ENCODE measurements at regions not wholly inside any gene's neighbourhood (a gene's known extent, or its start where the extent isn't known, plus 50 kb on each side); places are given as distances from the start of the nearest gene placed in this dataset.
"Not testable (repeated sequence)": the region's sequence is repeated elsewhere in the genome, so short reads cannot be mapped to it uniquely, and the experiment has no call there.

DNA sequence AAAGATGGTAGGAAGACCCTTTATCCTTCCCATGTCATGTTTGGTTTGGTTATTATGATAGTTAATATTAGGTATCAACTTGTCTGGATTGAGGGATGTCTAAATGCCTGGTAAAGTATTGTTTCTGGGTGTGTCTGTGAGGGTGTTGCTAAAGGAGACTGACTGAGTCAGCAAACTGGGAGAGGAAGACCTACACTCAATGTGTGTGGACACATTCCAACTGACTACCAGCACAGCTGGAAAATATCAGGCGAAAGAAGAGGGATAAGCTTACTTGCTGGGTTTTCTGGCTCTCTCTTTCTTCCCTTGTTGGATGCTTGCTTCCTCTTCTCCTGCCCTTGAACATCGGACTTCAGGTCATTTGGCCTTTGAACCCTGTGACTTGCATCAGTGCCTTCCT, 1227.6 kb upstream of the EPHA6 start:
- Histone ChIP-seq H3K4me1 (ENCODE audit: control insufficient read depth, insufficient read depth, low read length) (no peaks in the 10 kb centered on the region), H3K9me3 (replicated peaks; ENCODE audit: control insufficient read depth, low read depth, low read length) (peaks cover 2% of the 10 kb centered on the region), H3K36me3 (ENCODE audit: control insufficient read depth, insufficient read depth, low read length) (no peaks in the 10 kb centered on the region), H3K4me3 (ENCODE audit: low read length) (no peak overlapping the region), H3K27me3 (ENCODE audit: control insufficient read depth, insufficient read depth, low read length) (no peaks in the 10 kb centered on the region), H3K27ac (ENCODE audit: low read length) (no peak overlapping the region)
- WGBS (ENCODE audit: insufficient coverage): 46% methylated on average over 2 of the region's 2 CpGs
- DNase-seq: peak; percentile 9

DNA sequence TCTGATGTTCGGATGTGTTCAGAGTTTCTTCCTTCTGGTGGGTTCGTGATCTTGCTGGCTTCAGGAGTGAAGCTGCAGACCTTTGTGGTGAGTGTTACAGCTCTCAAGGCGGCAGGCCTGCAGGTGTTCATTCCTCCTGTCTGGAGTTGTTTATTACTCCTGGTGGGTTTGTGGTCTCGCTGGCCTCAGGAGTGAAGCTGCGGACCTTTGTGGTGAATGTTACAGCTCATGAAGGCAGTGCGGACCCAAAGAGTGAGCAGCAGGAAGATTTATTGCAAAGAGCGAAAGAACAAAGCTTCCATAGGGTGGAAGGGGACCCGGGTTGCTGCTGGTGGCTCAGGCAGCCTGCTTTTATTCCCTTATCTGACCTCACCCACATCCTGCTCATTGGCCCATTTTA, 1226.8 kb upstream of the EPHA6 start:
- not testable (repeated sequence) for H3K27ac ChIP-seq (ENCODE audit: low read length); H3K36me3 ChIP-seq (ENCODE audit: control insufficient read depth, insufficient read depth, low read length); H3K27me3 ChIP-seq (ENCODE audit: control insufficient read depth, insufficient read depth, low read length); DNase-seq; H3K4me1 ChIP-seq (ENCODE audit: control insufficient read depth, insufficient read depth, low read length); H3K9me3 ChIP-seq (replicated peaks; ENCODE audit: control insufficient read depth, low read depth, low read length); H3K4me3 ChIP-seq (ENCODE audit: low read length)
- 59% methylated on average over 3 of the region's 8 CpGs for WGBS (ENCODE audit: insufficient coverage)

DNA sequence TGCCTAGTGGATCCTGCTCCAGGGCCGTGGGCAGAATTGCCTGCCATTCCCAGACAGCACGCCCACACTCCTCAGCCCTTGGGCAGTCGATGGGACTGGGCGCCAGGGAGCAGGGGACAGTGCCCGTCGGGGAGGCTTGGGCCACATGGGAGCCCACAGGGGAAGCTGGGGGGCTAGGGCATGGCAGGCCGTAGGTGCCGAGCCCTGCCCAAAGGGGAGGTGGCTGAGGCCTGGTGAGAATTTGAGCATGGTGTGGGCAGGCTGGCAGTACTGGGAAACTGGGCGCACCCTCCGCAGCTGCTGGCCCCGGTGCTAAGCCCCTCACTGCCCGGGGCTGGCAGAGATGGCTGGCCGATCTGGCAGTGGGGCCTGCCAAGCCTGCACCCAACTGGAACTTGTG, 1225.9 kb upstream of the EPHA6 start:
- Histone ChIP-seq H3K27ac (ENCODE audit: low read length) (no peak overlapping the region), H3K9me3 (replicated peaks; ENCODE audit: control insufficient read depth, low read depth, low read length) (peaks cover 4% of the 10 kb centered on the region)
- 88% methylated on average over 13 of the region's 13 CpGs for WGBS (ENCODE audit: insufficient coverage)

DNA sequence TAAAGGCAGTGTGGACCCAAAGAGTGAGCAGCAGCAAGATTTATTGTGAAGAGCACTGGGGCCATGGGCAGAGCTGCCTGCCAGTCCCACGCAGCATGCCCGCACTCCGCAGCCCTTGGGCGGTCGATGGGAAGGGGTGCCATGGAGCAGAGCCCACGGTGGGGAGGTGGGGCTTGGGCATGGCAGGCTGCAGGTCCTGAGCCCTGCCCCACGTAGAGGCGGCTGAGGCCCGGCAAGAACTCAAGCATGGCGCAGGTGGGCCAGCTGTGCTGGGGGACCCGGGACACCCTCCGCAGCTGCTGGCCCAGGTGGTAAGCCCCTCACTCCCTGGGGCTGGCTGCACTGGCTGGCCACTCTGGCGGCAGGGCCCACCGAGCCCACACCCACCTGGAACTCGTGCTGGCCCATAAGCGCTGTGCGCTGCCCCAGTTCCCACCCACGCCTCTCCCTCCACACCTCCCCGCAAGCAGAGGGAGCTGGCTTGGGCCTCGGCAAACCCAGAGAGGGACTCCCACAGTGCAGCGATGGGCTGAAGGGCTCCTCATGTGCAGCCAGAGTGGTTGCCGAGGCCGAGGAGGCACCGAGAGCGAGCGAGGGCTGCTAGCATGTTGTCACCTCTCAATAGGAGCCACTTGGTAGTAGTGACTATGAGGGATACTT, 1218.8 kb upstream of the EPHA6 start:
- Histone ChIP-seq H3K27me3 (ENCODE audit: control insufficient read depth, insufficient read depth, low read length) (no peaks in the 10 kb centered on the region), H3K4me3 (ENCODE audit: low read length) (no peak overlapping the region), H3K27ac (ENCODE audit: low read length) (no peak overlapping the region), H3K36me3 (ENCODE audit: control insufficient read depth, insufficient read depth, low read length) (no peaks in the 10 kb centered on the region), H3K9me3 (replicated peaks; ENCODE audit: control insufficient read depth, low read depth, low read length) (peaks cover 10% of the 10 kb centered on the region), H3K4me1 (ENCODE audit: control insufficient read depth, insufficient read depth, low read length) (no peaks in the 10 kb centered on the region)
- WGBS (ENCODE audit: insufficient coverage): 88% methylated on average over 18 of the region's 26 CpGs
- DNase-seq: no peak

More for the DNA sequence above, 1225.9 kb upstream of the EPHA6 start:
- no peaks in the 10 kb centered on the region for H3K27me3 ChIP-seq (ENCODE audit: control insufficient read depth, insufficient read depth, low read length)
- no peak for DNase-seq
- no peaks in the 10 kb centered on the region for H3K36me3 ChIP-seq (ENCODE audit: control insufficient read depth, insufficient read depth, low read length)
- H3K4me3 ChIP-seq (ENCODE audit: low read length): no peak overlapping the region
- no peaks in the 10 kb centered on the region for H3K4me1 ChIP-seq (ENCODE audit: control insufficient read depth, insufficient read depth, low read length)

DNA sequence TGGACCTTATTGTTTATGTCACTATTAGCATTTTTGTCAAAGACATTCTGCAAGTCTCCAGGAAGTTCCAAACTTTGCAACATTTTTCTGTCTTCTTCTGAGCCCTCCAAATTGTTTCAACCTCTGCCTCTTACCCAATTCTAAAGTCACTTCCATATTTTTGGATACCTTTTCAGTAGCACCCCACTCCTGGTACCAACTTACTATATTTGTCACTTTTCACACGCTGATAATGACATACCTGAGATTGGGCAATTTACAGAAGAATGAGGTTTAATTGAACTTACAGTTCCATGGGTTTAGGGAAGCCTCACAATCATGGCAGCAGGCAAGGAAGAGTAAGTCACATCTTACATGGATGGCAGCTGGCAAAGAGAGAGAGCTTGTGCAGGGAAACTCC, 1206.5 kb upstream of the EPHA6 start:
- WGBS (ENCODE audit: insufficient coverage): no CpG with 5 or more reads among the region's 1 CpG
- H3K27me3 ChIP-seq (ENCODE audit: control insufficient read depth, insufficient read depth, low read length): no peaks in the 10 kb centered on the region
- H3K9me3 ChIP-seq (replicated peaks; ENCODE audit: control insufficient read depth, low read depth, low read length): peaks cover 11% of the 10 kb centered on the region
- H3K27ac ChIP-seq (ENCODE audit: low read length): no peak overlapping the region
- DNase-seq: no peak
- no peaks in the 10 kb centered on the region for H3K4me1 ChIP-seq (ENCODE audit: control insufficient read depth, insufficient read depth, low read length)
- no peaks in the 10 kb centered on the region for H3K36me3 ChIP-seq (ENCODE audit: control insufficient read depth, insufficient read depth, low read length)
- H3K4me3 ChIP-seq (ENCODE audit: low read length): no peak overlapping the region

DNA sequence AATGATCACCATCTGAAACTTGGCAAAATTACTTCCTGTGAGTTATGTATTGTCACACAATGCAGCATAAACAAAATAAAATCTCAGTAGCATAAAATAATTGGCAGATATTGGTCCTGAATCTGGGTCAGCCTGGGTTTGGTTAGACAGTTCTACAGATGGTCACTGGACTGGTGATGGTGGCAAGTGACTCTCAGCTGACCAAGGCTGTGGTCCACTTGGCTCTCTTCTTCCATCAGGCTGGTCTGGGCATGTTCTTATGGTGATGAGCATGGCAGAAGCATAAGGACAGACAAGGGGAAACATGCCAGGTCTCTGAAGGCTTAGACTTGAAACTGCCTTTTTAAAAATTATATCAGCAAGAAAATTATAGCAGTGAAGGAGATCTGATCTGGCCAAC, 1205.0 kb upstream of the EPHA6 start:
- DNase-seq: no peak
- H3K27me3 ChIP-seq (ENCODE audit: control insufficient read depth, insufficient read depth, low read length): no peaks in the 10 kb centered on the region
- no peaks in the 10 kb centered on the region for H3K4me1 ChIP-seq (ENCODE audit: control insufficient read depth, insufficient read depth, low read length)
- H3K9me3 ChIP-seq (replicated peaks; ENCODE audit: control insufficient read depth, low read depth, low read length): peaks cover 11% of the 10 kb centered on the region
- H3K36me3 ChIP-seq (ENCODE audit: control insufficient read depth, insufficient read depth, low read length): no peaks in the 10 kb centered on the region
- no peak overlapping the region for H3K27ac ChIP-seq (ENCODE audit: low read length)
- H3K4me3 ChIP-seq (ENCODE audit: low read length): no peak overlapping the region

DNA sequence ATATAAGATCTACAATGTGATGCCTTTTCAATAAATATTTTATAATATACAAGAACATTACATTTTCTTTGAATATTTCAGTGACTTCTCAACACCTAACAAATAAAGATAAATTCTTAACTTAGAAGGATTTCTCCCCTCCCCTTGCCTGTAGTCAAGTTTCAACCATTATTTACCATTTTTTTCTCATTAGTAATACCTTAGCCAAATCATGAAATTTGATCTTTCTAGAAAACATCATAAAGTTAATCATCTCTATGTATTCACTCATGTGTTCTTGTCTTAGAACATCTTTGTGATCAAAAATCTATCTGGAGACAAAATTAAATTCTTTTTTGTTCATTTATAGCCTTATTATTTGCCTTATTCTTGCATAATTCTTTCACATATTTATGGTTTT, 1201.8 kb upstream of the EPHA6 start:
- DNase-seq: no peak

DNA sequence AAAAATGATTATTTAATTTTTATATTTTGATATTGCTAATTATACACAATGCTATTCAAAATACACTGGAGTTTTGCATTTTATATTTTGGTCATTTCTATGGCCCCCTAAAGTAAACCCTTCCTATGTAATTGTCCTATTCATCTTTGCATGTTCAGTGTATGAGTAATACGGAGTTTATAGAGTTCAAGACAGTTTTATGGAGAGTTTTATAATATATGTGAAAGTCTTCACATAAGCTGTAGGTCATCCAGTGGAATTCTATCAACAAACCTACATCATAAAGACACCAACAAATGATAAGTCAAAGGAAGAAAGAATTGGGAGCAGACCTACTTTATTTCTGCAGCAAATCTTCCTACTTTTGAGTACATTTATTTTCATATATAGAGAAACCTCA, 1200.4 kb upstream of the EPHA6 start:
- no peak for DNase-seq
- no peak overlapping the region for H3K27ac ChIP-seq (ENCODE audit: low read length)
- no peaks in the 10 kb centered on the region for H3K27me3 ChIP-seq (ENCODE audit: control insufficient read depth, insufficient read depth, low read length)
- H3K9me3 ChIP-seq (replicated peaks; ENCODE audit: control insufficient read depth, low read depth, low read length): no peaks in the 10 kb centered on the region
- H3K36me3 ChIP-seq (ENCODE audit: control insufficient read depth, insufficient read depth, low read length): no peaks in the 10 kb centered on the region
- H3K4me3 ChIP-seq (ENCODE audit: low read length): no peak overlapping the region
- H3K4me1 ChIP-seq (ENCODE audit: control insufficient read depth, insufficient read depth, low read length): no peaks in the 10 kb centered on the region
- no CpG with 5 or more reads among the region's 1 CpG for WGBS (ENCODE audit: insufficient coverage)

More for the DNA sequence above, 1201.8 kb upstream of the EPHA6 start:
- H3K27me3 ChIP-seq (ENCODE audit: control insufficient read depth, insufficient read depth, low read length): no peaks in the 10 kb centered on the region
- peaks cover 5% of the 10 kb centered on the region for H3K9me3 ChIP-seq (replicated peaks; ENCODE audit: control insufficient read depth, low read depth, low read length)
- no peaks in the 10 kb centered on the region for H3K4me1 ChIP-seq (ENCODE audit: control insufficient read depth, insufficient read depth, low read length)
- no peak overlapping the region for H3K4me3 ChIP-seq (ENCODE audit: low read length)
- no peaks in the 10 kb centered on the region for H3K36me3 ChIP-seq (ENCODE audit: control insufficient read depth, insufficient read depth, low read length)
- H3K27ac ChIP-seq (ENCODE audit: low read length): no peak overlapping the region

DNA sequence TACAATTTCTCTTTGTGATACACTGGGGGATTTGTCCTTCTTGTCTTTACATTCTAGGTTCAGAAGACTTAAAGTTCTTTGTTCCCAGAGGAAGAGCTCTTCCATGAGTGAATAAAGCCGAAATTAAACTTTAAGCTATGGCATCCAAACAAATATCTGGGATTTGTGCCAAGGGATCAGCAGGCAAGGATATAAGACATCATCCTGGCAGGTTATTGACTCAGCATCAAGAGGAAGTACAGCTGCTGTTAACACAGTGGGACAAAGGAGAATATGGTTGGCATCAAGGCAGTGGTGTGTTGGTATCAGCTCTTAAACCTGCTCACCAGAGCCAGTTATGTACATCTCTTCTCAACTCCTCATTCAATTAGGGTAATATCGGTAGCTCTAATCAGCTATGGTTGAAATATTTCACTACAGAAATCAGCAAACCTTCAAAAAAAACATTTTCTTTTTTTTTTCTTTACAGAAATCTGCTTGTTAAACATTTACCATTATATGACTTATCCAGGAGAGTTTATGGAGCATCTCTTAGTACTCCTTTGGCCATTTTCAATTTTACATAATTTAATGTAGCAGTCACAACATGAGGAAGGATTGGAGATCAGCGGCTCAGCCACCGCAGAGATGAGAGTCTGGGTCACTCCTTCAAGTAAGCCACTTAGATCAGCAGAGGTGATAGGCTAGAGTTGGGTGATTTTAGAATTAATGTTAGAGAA, 1198.6 kb upstream of the EPHA6 start:
- no peak overlapping the region for H3K27ac ChIP-seq (ENCODE audit: low read length)
- H3K4me1 ChIP-seq (ENCODE audit: control insufficient read depth, insufficient read depth, low read length): no peaks in the 10 kb centered on the region
- no peak overlapping the region for H3K4me3 ChIP-seq (ENCODE audit: low read length)
- no peaks in the 10 kb centered on the region for H3K9me3 ChIP-seq (replicated peaks; ENCODE audit: control insufficient read depth, low read depth, low read length)
- 90% methylated on average over 2 of the region's 4 CpGs for WGBS (ENCODE audit: insufficient coverage)
- H3K27me3 ChIP-seq (ENCODE audit: control insufficient read depth, insufficient read depth, low read length): no peaks in the 10 kb centered on the region
- H3K36me3 ChIP-seq (ENCODE audit: control insufficient read depth, insufficient read depth, low read length): no peaks in the 10 kb centered on the region
- DNase-seq: no peak

DNA sequence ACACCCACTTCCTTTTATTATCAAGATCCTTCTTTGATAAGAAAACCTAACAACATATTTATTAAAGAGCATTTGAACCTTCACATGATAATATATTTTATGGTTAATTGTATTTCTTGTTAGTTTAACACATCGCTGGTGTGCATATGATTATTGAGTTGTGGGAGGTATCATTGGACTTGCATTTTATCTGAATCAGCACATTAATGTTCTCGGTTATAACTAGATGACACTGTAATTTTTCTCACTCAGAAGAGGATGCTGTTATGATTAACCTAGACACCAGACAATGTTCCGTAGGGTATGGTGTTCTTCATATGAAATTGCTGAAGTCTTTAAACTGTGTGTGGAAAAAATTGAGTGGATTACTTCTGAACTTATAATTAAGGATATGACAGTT, 1188.3 kb upstream of the EPHA6 start:
- Histone ChIP-seq H3K4me3 (ENCODE audit: low read length) (no peak overlapping the region), H3K27me3 (ENCODE audit: control insufficient read depth, insufficient read depth, low read length) (no peaks in the 10 kb centered on the region), H3K27ac (ENCODE audit: low read length) (no peak overlapping the region), H3K4me1 (ENCODE audit: control insufficient read depth, insufficient read depth, low read length) (no peaks in the 10 kb centered on the region), H3K9me3 (replicated peaks; ENCODE audit: control insufficient read depth, low read depth, low read length) (no peaks in the 10 kb centered on the region), H3K36me3 (ENCODE audit: control insufficient read depth, insufficient read depth, low read length) (no peaks in the 10 kb centered on the region)
- DNase-seq: no peak
- no CpG with 5 or more reads among the region's 3 CpGs for WGBS (ENCODE audit: insufficient coverage)

DNA sequence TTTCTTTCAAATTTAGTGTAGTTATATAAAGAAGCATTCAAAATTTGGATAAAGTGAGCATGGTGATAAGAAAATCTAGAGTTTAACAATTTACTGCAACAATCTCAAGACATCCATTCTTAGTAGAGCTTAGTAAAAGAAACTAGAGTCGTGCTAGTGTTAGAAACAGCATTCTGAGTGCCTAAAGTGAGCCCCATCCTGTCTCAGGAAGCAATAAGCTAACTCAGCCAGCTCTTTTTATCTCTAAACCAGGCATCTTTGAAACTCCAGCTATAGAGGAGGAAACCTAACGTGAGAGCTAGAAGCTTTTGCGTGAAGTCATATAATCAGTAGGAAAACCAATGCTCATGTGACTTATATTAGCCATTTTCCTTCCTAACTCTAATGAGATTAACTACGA, 1187.1 kb upstream of the EPHA6 start:
- no peaks in the 10 kb centered on the region for H3K9me3 ChIP-seq (replicated peaks; ENCODE audit: control insufficient read depth, low read depth, low read length)
- no peaks in the 10 kb centered on the region for H3K36me3 ChIP-seq (ENCODE audit: control insufficient read depth, insufficient read depth, low read length)
- no peak for DNase-seq
- no CpG with 5 or more reads among the region's 4 CpGs for WGBS (ENCODE audit: insufficient coverage)
- no peaks in the 10 kb centered on the region for H3K27me3 ChIP-seq (ENCODE audit: control insufficient read depth, insufficient read depth, low read length)
- H3K4me1 ChIP-seq (ENCODE audit: control insufficient read depth, insufficient read depth, low read length): no peaks in the 10 kb centered on the region
- no peak overlapping the region for H3K4me3 ChIP-seq (ENCODE audit: low read length)
- H3K27ac ChIP-seq (ENCODE audit: low read length): no peak overlapping the region

All from muscle of leg (tissue), 3 donors.